Choroid plexus epithelial cell (primary cell): ENCODE measurements at regions not wholly inside any gene's neighbourhood (a gene's known extent, or its start where the extent isn't known, plus 50 kb on each side); places are given as distances from the start of the nearest gene placed in this dataset.

Experiments used
- DNase-seq: peaks from one replicate; pipeline ENCODE4 v3.0.0-alpha.2; 2010; ENCODE audit warnings: low read depth
- H3K4me3 ChIP-seq: 2 replicates; pipeline ENCODE4 v1.5.1; 2011; ENCODE audit warnings: low read depth, mild to moderate bottlenecking, control low read depth, low read length, moderate library complexity
- TF ChIP-seq, protein P1 (sequence below): conservative IDR thresholded peaks from 2 replicates; pipeline ENCODE4 v1.5.1; 2011; ENCODE audit warnings: low read depth, mild to moderate bottlenecking, control low read depth, inconsistent platforms, low read length, moderate library complexity

GRCh38 chr13:47146991-47147811 is 250.3 kb upstream of the HTR2A start:
- TF ChIP-seq, protein P1, sequence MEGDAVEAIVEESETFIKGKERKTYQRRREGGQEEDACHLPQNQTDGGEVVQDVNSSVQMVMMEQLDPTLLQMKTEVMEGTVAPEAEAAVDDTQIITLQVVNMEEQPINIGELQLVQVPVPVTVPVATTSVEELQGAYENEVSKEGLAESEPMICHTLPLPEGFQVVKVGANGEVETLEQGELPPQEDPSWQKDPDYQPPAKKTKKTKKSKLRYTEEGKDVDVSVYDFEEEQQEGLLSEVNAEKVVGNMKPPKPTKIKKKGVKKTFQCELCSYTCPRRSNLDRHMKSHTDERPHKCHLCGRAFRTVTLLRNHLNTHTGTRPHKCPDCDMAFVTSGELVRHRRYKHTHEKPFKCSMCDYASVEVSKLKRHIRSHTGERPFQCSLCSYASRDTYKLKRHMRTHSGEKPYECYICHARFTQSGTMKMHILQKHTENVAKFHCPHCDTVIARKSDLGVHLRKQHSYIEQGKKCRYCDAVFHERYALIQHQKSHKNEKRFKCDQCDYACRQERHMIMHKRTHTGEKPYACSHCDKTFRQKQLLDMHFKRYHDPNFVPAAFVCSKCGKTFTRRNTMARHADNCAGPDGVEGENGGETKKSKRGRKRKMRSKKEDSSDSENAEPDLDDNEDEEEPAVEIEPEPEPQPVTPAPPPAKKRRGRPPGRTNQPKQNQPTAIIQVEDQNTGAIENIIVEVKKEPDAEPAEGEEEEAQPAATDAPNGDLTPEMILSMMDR = no peak
- no peak for DNase-seq
- no peak overlapping the region for H3K4me3 ChIP-seq

DNA sequence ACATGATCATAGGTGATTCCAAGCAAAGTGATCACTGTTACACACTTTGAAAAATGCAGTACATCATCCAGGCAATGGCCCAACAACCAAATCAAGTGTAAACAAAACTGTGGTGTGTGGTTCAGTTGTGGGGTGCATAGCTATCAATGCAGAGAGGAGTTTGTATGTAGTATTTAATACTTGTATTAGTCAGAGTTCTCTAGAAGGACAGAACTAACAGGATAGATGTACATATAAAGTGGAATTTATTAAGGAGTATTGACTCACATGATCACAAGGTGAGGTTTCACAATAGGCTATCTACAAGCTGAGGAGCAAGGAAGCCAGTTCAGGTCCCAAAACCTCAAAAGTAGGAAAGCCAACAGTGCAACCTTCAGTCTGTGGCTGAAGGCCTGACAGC is 249.3 kb upstream of the HTR2A start:
- TF ChIP-seq, protein P1 = no peak
- H3K4me3 ChIP-seq = no peak overlapping the region
- DNase-seq = peak; percentile 71

DNA sequence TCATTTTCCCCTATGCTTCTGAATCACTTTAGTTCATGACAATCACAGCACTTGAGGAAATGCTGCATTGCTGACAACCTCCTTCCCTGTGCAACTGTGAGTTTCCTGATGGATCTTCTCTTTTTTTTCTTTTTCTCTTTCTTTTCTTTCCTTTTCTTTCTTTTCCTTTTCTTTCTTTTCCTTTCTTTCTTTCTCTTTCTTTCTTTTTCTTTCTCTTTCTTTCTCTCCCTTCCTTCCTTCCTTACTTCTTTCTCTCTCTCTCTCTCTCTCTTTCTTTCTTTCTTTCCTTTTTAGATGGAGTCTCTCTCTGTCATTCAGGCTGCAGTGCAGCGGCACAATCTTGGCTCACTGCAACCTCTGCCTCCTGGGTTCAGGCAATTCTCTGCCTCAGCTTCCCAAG is 247.9 kb upstream of the HTR2A start:
- no peak overlapping the region for H3K4me3 ChIP-seq
- no peak for DNase-seq
- TF ChIP-seq, protein P1 = no peak

GRCh38 chr13:47142105-47142504 is 245.3 kb upstream of the HTR2A start:
- no peak overlapping the region for H3K4me3 ChIP-seq
- TF ChIP-seq, protein P1 = no peak
- no peak for DNase-seq

DNA sequence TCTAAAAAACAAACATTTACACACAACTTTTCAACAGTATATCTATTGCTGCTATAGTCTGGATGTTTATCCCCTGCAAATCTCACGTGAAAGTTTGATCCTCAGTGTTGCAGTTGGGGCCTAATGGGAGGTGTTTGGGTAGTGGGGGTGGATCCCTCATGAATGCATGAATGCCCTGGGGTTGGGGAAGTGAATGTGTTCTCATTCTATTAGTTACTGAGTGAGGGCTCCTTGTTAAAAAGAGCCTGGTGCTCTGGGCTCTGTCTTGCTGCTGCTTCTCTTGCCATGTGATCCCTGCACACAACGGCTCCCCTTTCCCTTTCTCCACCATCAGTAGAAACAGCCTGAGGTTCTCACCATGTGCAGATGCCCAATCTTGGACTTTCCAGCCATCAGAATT is 242.7 kb upstream of the HTR2A start:
- no peak overlapping the region for H3K4me3 ChIP-seq
- DNase-seq = no peak
- TF ChIP-seq, protein P1 = no peak

- H3K4me3 ChIP-seq = no peak overlapping the region
- no peak for DNase-seq
- TF ChIP-seq, protein P1 = no peak
Measured at GRCh38 chr13:47136504-47136941, 239.7 kb upstream of the HTR2A start.
